ENCODE measurements at regions not wholly inside any gene's neighbourhood (a gene's known extent, or its start where the extent isn't known, plus 50 kb on each side); places are given as distances from the start of the nearest gene placed in this dataset.
A peak's percentile ranks its signal among the peaks of the same experiment; 100 is the strongest.

- 60% methylated on average over 1 of the region's 1 CpG for WGBS
- Histone ChIP-seq H3K4me2 (ENCODE audit: low read length, poor library complexity, severe bottlenecking) (no peak overlapping the region), H2BK120ac (ENCODE audit: low read depth, low read length) (no peak overlapping the region), H2BK5ac (ENCODE audit: low read depth, low read length, poor library complexity, severe bottlenecking) (no peak overlapping the region), H2AK5ac (ENCODE audit: low read length, severe bottlenecking) (no peak overlapping the region), H3K14ac (ENCODE audit: low read length in 2 of 2) (no peak overlapping the region), H3K9me3 (ENCODE audit: control insufficient read depth, low read length) (peaks cover 11% of the 10 kb centered on the region), H3K4me3 (ENCODE audit: insufficient read depth in 1 of 2, low read depth in 1 of 2, low read length in 2 of 2) (no peak overlapping the region), H3K36me3 (ENCODE audit: control insufficient read depth in 1 of 2, insufficient read depth in 2 of 2, low read depth in 1 of 2, low read length in 2 of 2) (no peaks in the 10 kb centered on the region), H3K27me3 (ENCODE audit: control insufficient read depth in 1 of 2, insufficient read depth in 1 of 2, low read length in 2 of 2) (no peaks in the 10 kb centered on the region), H3K27ac (ENCODE audit: low read length, poor library complexity, severe bottlenecking) (no peak overlapping the region), H3K4ac (ENCODE audit: low read depth in 1 of 2, low read length in 2 of 2) (no peak overlapping the region), H3K79me1 (replicated peaks; ENCODE audit: low read length, poor library complexity, severe bottlenecking) (no peaks in the 10 kb centered on the region), H2BK15ac (ENCODE audit: low read depth, poor library complexity, severe bottlenecking) (no peak overlapping the region), H3K9ac (ENCODE audit: low read length) (no peak overlapping the region), H4K8ac (ENCODE audit: low read length) (no peak overlapping the region), H3K23ac (ENCODE audit: low read length in 2 of 2) (no peak overlapping the region), H2BK12ac (ENCODE audit: low read length in 2 of 2) (no peak overlapping the region), H3K18ac (ENCODE audit: low read depth in 1 of 2, low read length in 2 of 2) (no peak overlapping the region), H4K91ac (ENCODE audit: low read length) (no peak overlapping the region), H2AFZ (ENCODE audit: low read depth, low read length) (no peak overlapping the region), H3K4me1 (ENCODE audit: control insufficient read depth, insufficient read depth, low read depth, low read length) (no peaks in the 10 kb centered on the region)
- no peak for DNase-seq
These were observed 967.9 kb downstream of the TRHDE start for GRCh38 chr12:73240110-73240509.

DNA sequence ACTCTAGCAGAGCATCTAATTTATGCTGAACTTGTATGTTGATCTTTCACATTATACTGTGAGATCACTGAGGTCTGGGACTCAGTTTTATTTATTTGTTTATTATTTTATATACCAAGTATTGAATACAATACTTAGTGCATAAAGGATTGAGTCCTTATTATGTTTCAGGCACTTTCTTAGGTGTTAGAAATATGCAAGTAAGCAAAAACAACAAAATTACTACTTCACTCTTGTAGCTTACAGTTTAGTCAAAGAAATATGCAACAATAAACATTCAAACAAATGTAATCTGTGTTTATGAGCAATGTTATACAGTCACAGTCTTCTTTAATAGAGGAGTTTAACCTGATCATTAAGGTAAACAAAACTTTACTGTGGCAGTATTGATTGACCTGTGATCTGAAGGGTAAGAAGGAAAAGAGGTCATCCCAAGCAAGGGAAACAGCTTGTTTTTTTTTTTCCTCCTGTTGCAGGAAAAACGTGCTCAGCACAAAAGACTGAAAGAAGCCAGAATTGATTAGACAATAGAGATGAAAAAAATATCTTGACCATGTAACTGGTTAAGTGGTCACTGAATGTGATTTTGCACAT is 990.7 kb downstream of the TRHDE start:
- WGBS, result no CpG with 5 or more reads among the region's 1 CpG
- H2BK12ac ChIP-seq (ENCODE audit: low read length in 2 of 2), result no peak overlapping the region

DNA sequence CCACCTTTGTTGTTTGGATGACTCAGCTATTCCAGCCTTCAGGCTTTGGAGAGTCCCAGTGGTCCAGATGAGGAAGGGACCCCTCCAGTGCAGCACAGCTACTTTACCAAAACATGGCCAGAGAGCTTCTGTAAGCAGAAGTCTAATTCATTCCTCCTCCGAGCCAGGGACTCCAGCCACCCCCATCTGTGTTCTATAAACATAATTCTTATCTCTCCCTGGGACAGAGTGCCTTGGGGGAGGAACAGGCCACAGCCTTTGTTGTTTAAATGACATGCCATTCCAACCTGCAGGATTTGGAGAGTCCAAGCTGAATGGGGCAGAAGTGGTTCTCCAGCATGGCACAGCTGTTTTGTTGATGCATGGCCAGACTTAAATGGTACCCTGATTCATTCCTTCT is 994.0 kb downstream of the TRHDE start:
- Histone ChIP-seq H3K36me3 (ENCODE audit: control insufficient read depth in 1 of 2, insufficient read depth in 2 of 2, low read depth in 1 of 2, low read length in 2 of 2) (no peaks in the 10 kb centered on the region), H2AK5ac (ENCODE audit: low read length, severe bottlenecking) (no peak overlapping the region), H4K91ac (ENCODE audit: low read length) (no peak overlapping the region), H3K4me2 (ENCODE audit: low read length, poor library complexity, severe bottlenecking) (no peak overlapping the region), H3K9ac (ENCODE audit: low read length) (no peak overlapping the region), H3K27me3 (ENCODE audit: control insufficient read depth in 1 of 2, insufficient read depth in 1 of 2, low read length in 2 of 2) (no peaks in the 10 kb centered on the region), H3K18ac (ENCODE audit: low read depth in 1 of 2, low read length in 2 of 2) (no peak overlapping the region), H3K9me3 (ENCODE audit: control insufficient read depth, low read length) (peaks cover 35% of the 10 kb centered on the region), H3K4ac (ENCODE audit: low read depth in 1 of 2, low read length in 2 of 2) (no peak overlapping the region), H2BK15ac (ENCODE audit: low read depth, poor library complexity, severe bottlenecking) (no peak overlapping the region), H2BK120ac (ENCODE audit: low read depth, low read length) (no peak overlapping the region), H3K79me1 (replicated peaks; ENCODE audit: low read length, poor library complexity, severe bottlenecking) (no peaks in the 10 kb centered on the region), H2BK5ac (ENCODE audit: low read depth, low read length, poor library complexity, severe bottlenecking) (no peak overlapping the region), H2BK12ac (ENCODE audit: low read length in 2 of 2) (no peak overlapping the region), H3K23ac (ENCODE audit: low read length in 2 of 2) (no peak overlapping the region), H3K4me1 (ENCODE audit: control insufficient read depth, insufficient read depth, low read depth, low read length) (no peaks in the 10 kb centered on the region), H2AFZ (ENCODE audit: low read depth, low read length) (no peak overlapping the region), H4K8ac (ENCODE audit: low read length) (peak overlapping the region; percentile 49), H3K14ac (ENCODE audit: low read length in 2 of 2) (no peak overlapping the region), H3K27ac (ENCODE audit: low read length, poor library complexity, severe bottlenecking) (no peak overlapping the region), H3K4me3 (ENCODE audit: insufficient read depth in 1 of 2, low read depth in 1 of 2, low read length in 2 of 2) (no peak overlapping the region)
- 8% methylated on average over 1 of the region's 1 CpG for WGBS
- no peak for DNase-seq

More for the DNA sequence above, 990.7 kb downstream of the TRHDE start:
- Histone ChIP-seq H3K4me3 (ENCODE audit: insufficient read depth in 1 of 2, low read depth in 1 of 2, low read length in 2 of 2) (no peak overlapping the region), H3K14ac (ENCODE audit: low read length in 2 of 2) (no peak overlapping the region), H3K79me1 (replicated peaks; ENCODE audit: low read length, poor library complexity, severe bottlenecking) (no peaks in the 10 kb centered on the region), H4K91ac (ENCODE audit: low read length) (no peak overlapping the region), H2AFZ (ENCODE audit: low read depth, low read length) (no peak overlapping the region), H3K9me3 (ENCODE audit: control insufficient read depth, low read length) (peaks cover 34% of the 10 kb centered on the region), H2BK15ac (ENCODE audit: low read depth, poor library complexity, severe bottlenecking) (no peak overlapping the region), H2BK120ac (ENCODE audit: low read depth, low read length) (no peak overlapping the region), H2AK5ac (ENCODE audit: low read length, severe bottlenecking) (no peak overlapping the region), H3K9ac (ENCODE audit: low read length) (no peak overlapping the region), H3K4ac (ENCODE audit: low read depth in 1 of 2, low read length in 2 of 2) (no peak overlapping the region), H4K8ac (ENCODE audit: low read length) (no peak overlapping the region), H3K18ac (ENCODE audit: low read depth in 1 of 2, low read length in 2 of 2) (no peak overlapping the region), H3K27me3 (ENCODE audit: control insufficient read depth in 1 of 2, insufficient read depth in 1 of 2, low read length in 2 of 2) (no peaks in the 10 kb centered on the region), H3K4me2 (ENCODE audit: low read length, poor library complexity, severe bottlenecking) (no peak overlapping the region), H3K36me3 (ENCODE audit: control insufficient read depth in 1 of 2, insufficient read depth in 2 of 2, low read depth in 1 of 2, low read length in 2 of 2) (no peaks in the 10 kb centered on the region), H3K23ac (ENCODE audit: low read length in 2 of 2) (no peak overlapping the region), H2BK5ac (ENCODE audit: low read depth, low read length, poor library complexity, severe bottlenecking) (no peak overlapping the region), H3K27ac (ENCODE audit: low read length, poor library complexity, severe bottlenecking) (no peak overlapping the region), H3K4me1 (ENCODE audit: control insufficient read depth, insufficient read depth, low read depth, low read length) (no peaks in the 10 kb centered on the region)
- DNase-seq, result no peak

GRCh38 chr12:73274976-73275375 is 1002.8 kb downstream of the TRHDE start:
- Histone ChIP-seq H3K23ac (ENCODE audit: low read length in 2 of 2) (no peak overlapping the region), H2BK5ac (ENCODE audit: low read depth, low read length, poor library complexity, severe bottlenecking) (no peak overlapping the region), H3K4me1 (ENCODE audit: control insufficient read depth, insufficient read depth, low read depth, low read length) (no peaks in the 10 kb centered on the region), H4K91ac (ENCODE audit: low read length) (no peak overlapping the region), H3K9me3 (ENCODE audit: control insufficient read depth, low read length) (peaks cover 10% of the 10 kb centered on the region), H3K4ac (ENCODE audit: low read depth in 1 of 2, low read length in 2 of 2) (no peak overlapping the region), H3K27ac (ENCODE audit: low read length, poor library complexity, severe bottlenecking) (no peak overlapping the region), H2AFZ (ENCODE audit: low read depth, low read length) (no peak overlapping the region), H2BK12ac (ENCODE audit: low read length in 2 of 2) (no peak overlapping the region), H3K27me3 (ENCODE audit: control insufficient read depth in 1 of 2, insufficient read depth in 1 of 2, low read length in 2 of 2) (no peaks in the 10 kb centered on the region), H2BK15ac (ENCODE audit: low read depth, poor library complexity, severe bottlenecking) (no peak overlapping the region), H4K8ac (ENCODE audit: low read length) (no peak overlapping the region), H3K4me3 (ENCODE audit: insufficient read depth in 1 of 2, low read depth in 1 of 2, low read length in 2 of 2) (no peak overlapping the region), H3K79me1 (replicated peaks; ENCODE audit: low read length, poor library complexity, severe bottlenecking) (no peaks in the 10 kb centered on the region), H3K18ac (ENCODE audit: low read depth in 1 of 2, low read length in 2 of 2) (no peak overlapping the region), H3K4me2 (ENCODE audit: low read length, poor library complexity, severe bottlenecking) (no peak overlapping the region), H3K14ac (ENCODE audit: low read length in 2 of 2) (no peak overlapping the region), H3K9ac (ENCODE audit: low read length) (no peak overlapping the region), H2AK5ac (ENCODE audit: low read length, severe bottlenecking) (no peak overlapping the region), H3K36me3 (ENCODE audit: control insufficient read depth in 1 of 2, insufficient read depth in 2 of 2, low read depth in 1 of 2, low read length in 2 of 2) (no peaks in the 10 kb centered on the region), H2BK120ac (ENCODE audit: low read depth, low read length) (no peak overlapping the region)
- DNase-seq, result peak; percentile 75
- 50% methylated on average over 2 of the region's 3 CpGs for WGBS

Data from mesenchymal stem cell (in vitro differentiated cells and primary cell).